ENCODE measurements at regions not wholly inside any gene's neighbourhood (a gene's known extent, or its start where the extent isn't known, plus 50 kb on each side); places are given as distances from the start of the nearest gene placed in this dataset. TPM values are rescaled to one million over a fixed set of nuclear protein-coding genes. Genes with fewer than 3 reads are reported as not detected.

- CTCF ChIA-PET, result no interaction called here
- BruUV-seq (replicated peaks), result no TSS peak
- no peak overlapping the region for H3K27ac Mint-ChIP-seq (ENCODE audit: unreplicated experiment)
- DNase-seq, result no peak
- no peaks in the 10 kb centered on the region for H3K27me3 Mint-ChIP-seq (ENCODE audit: unreplicated experiment)
- no peak overlapping the region for H3K4me3 Mint-ChIP-seq (ENCODE audit: low read depth, unreplicated experiment)
- intact Hi-C loops (cut with micrococcal nuclease; ENCODE audit: unreplicated experiment), result no loop called here
- no peaks in the 10 kb centered on the region for H3K36me3 Mint-ChIP-seq (ENCODE audit: insufficient read depth, unreplicated experiment)
- no peaks in the 10 kb centered on the region for H3K4me1 Mint-ChIP-seq (ENCODE audit: low read depth, unreplicated experiment)
- no peaks in the 10 kb centered on the region for H3K9me3 Mint-ChIP-seq (ENCODE audit: low read depth, unreplicated experiment)
- TF ChIP-seq CTCF (IDR thresholded peaks at IDR 0.05; ENCODE audit: unreplicated experiment), result no peak
Measured at GRCh38 chrX:150310417-150310816, 52.7 kb upstream of the MAMLD1 start.

GRCh38 chrX:150310881-150311280, 52.2 kb upstream of the MAMLD1 start:
- H3K9me3 Mint-ChIP-seq (ENCODE audit: low read depth, unreplicated experiment), result no peaks in the 10 kb centered on the region

GRCh38 chrX:150312931-150313330, 50.2 kb upstream of the MAMLD1 start:
- no peak for DNase-seq
- CTCF ChIA-PET, result no interaction called here

More at GRCh38 chrX:150310881-150311280, 52.2 kb upstream of the MAMLD1 start:
- intact Hi-C loops (cut with micrococcal nuclease; ENCODE audit: unreplicated experiment), result no loop called here
- no peak for TF ChIP-seq CTCF (IDR thresholded peaks at IDR 0.05; ENCODE audit: unreplicated experiment)
- Mint-ChIP-seq H3K4me3 (ENCODE audit: low read depth, unreplicated experiment) (no peak overlapping the region), H3K36me3 (ENCODE audit: insufficient read depth, unreplicated experiment) (no peaks in the 10 kb centered on the region), H3K27me3 (ENCODE audit: unreplicated experiment) (no peaks in the 10 kb centered on the region), H3K27ac (ENCODE audit: unreplicated experiment) (no peak overlapping the region), H3K4me1 (ENCODE audit: low read depth, unreplicated experiment) (no peaks in the 10 kb centered on the region)
- no TSS peak for BruUV-seq (replicated peaks)
- CTCF ChIA-PET, result no interaction called here
- DNase-seq, result no peak

More at GRCh38 chrX:150312931-150313330, 50.2 kb upstream of the MAMLD1 start:
- intact Hi-C loops (cut with micrococcal nuclease; ENCODE audit: unreplicated experiment), result no loop called here
- no peak for TF ChIP-seq CTCF (IDR thresholded peaks at IDR 0.05; ENCODE audit: unreplicated experiment)
- Mint-ChIP-seq H3K4me1 (ENCODE audit: low read depth, unreplicated experiment) (no peaks in the 10 kb centered on the region), H3K27ac (ENCODE audit: unreplicated experiment) (no peak overlapping the region), H3K4me3 (ENCODE audit: low read depth, unreplicated experiment) (no peak overlapping the region), H3K9me3 (ENCODE audit: low read depth, unreplicated experiment) (no peaks in the 10 kb centered on the region), H3K27me3 (ENCODE audit: unreplicated experiment) (no peaks in the 10 kb centered on the region), H3K36me3 (ENCODE audit: insufficient read depth, unreplicated experiment) (no peaks in the 10 kb centered on the region)
- BruUV-seq (replicated peaks), result no TSS peak

Small RNA genes lying in the stretch of these regions (microRNA-seq; reads per million reads assigned to microRNA genes)
- gene MIR2114, result not detected
